AG20443 (cell line): ENCODE measurements at regions not wholly inside any gene's neighbourhood (a gene's known extent, or its start where the extent isn't known, plus 50 kb on each side); places are given as distances from the start of the nearest gene placed in this dataset.
"Not testable (repeated sequence)": the region's sequence is repeated elsewhere in the genome, so short reads cannot be mapped to it uniquely, and the experiment has no call there.

Experiments
- DNase-seq: peaks from one replicate; pipeline ENCODE4 v3.0.0; 2012; ENCODE audit warnings: low spot score, mixed read lengths

DNA sequence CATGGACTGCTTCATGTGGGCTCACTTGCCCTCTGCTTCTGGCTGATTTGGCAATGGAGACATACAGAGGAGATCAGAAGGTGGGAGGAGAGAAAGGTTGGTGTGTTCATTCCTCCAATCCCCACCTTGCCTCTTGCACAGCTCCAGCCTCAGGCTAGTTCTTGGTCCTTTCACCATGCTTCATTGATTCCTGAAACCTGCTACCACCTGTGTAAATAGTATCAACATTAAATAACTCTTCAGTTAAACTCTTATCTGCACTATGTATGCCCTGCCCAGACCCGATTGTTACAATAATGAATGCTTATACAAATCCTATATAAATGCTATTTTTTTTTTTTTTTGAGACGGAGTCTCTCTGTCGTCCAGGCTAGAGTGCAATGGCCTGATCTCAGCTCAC lies 174.5 kb downstream of the CD83 start:
- no peak for DNase-seq

- no peak for DNase-seq
These were observed 176.8 kb downstream of the CD83 start for GRCh38 chr6:14294270-14294951.

DNA sequence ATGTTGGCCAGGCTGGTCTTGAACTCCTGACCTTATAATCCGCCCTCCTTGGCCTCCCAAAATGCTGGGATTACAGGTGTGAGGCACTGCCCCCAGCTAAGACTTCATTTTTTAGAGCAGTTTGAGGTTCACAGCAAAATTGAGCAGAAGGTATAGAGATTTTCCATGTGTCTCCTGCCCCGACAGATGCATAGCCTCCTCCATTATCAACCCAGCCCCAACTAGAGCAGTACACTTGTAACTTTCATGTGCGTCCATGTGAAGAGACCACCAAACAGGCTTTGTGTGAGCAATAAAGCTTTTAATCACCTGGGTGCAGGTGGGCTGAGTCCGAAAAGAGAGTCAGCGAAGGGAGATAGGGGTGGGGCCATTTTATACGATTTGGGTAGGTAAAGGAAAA lies 179.1 kb downstream of the CD83 start:
- not testable (repeated sequence) for DNase-seq

DNA sequence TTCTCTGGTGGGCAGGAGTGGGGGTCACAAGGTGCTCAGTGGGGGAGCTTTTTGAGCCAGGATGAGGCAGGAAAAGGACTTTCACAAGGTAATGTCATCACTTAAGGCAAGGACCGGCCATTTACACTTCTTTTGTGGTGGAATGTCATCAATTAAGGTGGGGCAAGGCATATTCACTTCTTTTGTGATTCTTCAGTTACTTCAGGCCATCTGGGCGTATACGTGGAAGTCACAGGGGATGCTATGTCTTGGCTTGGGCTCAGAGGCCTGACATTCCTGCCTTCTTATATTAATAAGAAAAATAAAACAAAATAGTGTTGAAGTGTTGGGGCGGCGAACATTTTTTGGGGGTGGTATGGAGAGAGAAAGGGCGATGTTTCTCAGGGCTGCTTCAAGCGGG lies 179.5 kb downstream of the CD83 start:
- not testable (repeated sequence) for DNase-seq

- not testable (repeated sequence) for DNase-seq
These were observed 182.6 kb downstream of the CD83 start for GRCh38 chr6:14300189-14300588.

- DNase-seq: not testable (repeated sequence)
These were observed 183.1 kb downstream of the CD83 start for GRCh38 chr6:14300721-14301120.

- DNase-seq: not testable (repeated sequence)
These were observed 183.9 kb downstream of the CD83 start for GRCh38 chr6:14301477-14301876.

- DNase-seq: no peak
These were observed 187.6 kb downstream of the CD83 start for GRCh38 chr6:14305131-14305530.

GRCh38 chr6:14305624-14306023 lies 188.1 kb downstream of the CD83 start:
- no peak for DNase-seq

GRCh38 chr6:14306151-14306906 lies 188.8 kb downstream of the CD83 start:
- DNase-seq: no peak

DNA sequence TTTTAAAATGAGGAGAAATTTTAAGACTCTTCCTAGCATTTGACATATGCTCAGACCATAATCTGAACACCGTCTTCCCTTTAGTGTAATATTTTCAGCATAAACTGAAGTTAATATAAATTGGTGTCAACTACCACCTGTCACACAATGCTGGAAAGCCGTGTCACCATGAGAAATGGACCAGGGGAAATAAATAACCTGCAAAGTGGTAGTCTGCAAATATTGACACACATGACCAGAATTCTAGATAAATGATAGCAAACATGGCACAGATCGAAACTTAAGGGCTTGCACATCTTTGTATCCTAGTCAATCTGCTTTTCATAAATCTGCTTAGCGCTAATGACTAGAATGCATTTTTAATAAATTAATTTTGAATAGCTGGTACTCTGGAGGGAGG lies 191.9 kb downstream of the CD83 start:
- DNase-seq: no peak

DNA sequence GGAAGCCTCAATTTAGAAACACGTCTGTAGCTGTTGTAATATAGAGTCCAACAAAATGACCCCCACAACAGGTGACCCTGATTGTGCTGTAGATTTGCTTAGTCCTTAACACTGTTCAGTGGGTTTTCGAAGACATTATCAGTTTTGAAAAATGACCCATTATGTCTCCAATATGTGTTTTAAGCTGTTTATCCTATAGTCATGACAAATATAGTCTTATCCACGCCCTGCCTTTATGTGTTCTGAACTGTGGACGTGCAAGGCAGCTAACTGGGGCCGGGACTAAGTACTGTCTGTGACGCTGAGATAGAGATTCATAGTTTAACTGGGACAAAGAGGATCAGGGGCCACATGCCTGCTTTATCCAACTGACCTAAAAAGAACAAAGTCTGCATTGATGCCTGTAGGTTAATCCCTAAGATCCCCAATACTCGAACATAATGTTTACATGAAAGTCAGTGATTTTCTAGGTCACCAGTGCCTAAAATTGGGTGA lies 192.4 kb downstream of the CD83 start:
- no peak for DNase-seq

GRCh38 chr6:14310960-14311359 lies 193.4 kb downstream of the CD83 start:
- no peak for DNase-seq

GRCh38 chr6:14312587-14312986 lies 195.0 kb downstream of the CD83 start:
- no peak for DNase-seq

DNA sequence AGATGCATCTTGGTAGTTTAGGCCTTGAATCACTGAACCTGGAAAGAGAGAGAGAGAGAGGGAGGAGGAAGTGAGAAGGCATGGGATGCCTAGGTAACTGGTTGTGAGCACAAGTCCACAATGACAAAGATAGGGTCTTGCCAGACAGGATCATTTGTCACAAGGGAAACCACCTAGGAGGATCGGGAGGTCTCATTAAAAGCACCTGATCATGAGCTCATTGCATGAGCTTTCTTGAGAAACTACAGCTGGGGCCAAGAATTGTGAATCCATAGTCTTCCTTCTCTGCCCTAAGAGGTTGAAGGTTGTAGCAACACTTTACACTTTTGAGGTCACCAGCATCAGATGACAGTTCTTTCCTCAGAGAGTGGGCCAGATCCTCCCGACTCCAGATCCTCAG lies 195.7 kb downstream of the CD83 start:
- no peak for DNase-seq

DNA sequence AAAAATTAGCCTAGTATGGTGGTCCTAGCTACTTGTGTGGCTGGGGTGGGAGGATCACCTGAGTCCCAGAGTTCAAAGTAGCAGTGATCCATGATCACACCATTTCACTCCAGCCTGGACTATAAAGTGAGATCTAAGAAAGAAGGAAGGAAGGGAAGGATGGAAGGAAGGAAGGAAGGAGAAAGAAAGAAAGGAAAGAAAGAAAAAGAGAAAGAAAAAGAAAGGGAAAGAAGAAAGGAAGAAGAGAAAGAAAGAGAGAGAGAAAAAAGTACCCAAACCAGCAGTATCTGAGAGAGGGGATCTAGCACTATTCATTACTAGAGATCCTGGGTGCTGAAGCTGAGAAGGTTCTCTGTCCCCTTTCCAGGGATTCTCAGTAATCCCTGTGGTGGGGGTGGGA lies 197.8 kb downstream of the CD83 start:
- no peak for DNase-seq

GRCh38 chr6:14316651-14317386 lies 199.2 kb downstream of the CD83 start:
- DNase-seq: no peak

GRCh38 chr6:14317387-14317970 lies 199.9 kb downstream of the CD83 start:
- no peak for DNase-seq

- no peak for DNase-seq
These were observed 202.8 kb downstream of the CD83 start for GRCh38 chr6:14320332-14320731.

DNA sequence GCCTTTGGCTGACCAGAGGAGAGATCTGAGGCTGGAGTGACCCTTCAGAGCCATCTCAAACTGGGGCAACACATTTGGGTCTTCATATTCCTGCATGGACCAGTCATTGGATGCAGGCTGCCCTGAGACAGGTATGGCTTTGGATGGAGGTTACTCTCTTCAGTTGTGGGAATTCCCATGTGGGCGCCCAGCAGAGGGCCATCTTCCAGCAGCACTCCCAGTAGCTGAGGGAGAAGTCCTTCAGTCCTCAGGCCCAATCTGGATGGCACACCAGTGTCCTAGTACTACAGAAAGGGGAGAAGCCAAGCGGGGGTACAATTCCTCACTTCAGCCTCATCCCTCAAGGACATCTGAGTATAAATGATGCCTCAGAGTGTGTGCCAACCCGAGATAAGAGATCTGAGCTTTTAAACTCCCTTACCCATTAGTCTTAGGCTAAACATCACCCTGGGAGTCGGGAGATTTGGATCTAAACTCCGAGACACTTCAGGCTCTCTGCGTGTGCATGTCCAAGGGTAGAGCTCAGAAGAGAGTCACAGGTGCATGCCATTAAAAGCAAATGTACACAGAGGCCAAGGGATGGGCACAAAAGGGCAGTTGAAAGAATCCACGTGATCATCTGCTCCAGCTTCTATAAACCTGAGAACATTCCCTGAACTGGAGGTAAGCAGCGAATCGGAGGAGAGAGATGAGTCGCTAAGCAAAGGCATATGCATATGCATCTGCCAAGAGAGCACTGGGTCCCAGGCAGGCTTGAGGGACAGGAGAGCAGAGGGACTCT lies 204.6 kb downstream of the CD83 start:
- no peak for DNase-seq

DNA sequence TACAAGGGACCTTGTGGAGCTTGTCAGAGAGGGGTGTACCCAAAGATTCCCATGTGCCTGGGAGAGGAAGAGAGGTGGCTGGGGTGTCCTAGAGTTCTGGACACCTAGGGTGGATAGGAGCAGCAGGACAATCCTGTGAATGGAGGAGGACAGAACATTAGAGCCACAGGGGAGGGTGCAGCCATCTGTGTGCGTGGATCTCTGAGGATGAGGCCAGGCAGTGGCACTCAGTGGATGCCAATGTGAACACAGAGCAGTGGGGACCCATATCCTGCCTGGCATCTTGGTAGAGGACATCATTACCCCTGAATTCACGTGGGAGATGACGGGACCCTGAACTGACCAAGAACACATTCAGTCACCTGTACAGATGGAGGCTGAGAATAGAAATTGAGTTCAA lies 205.3 kb downstream of the CD83 start:
- no peak for DNase-seq

- no peak for DNase-seq
These were observed 209.2 kb downstream of the CD83 start for GRCh38 chr6:14326774-14327173.
